HG03439 (cell line): ENCODE measurements at regions not wholly inside any gene's neighbourhood (a gene's known extent, or its start where the extent isn't known, plus 50 kb on each side); places are given as distances from the start of the nearest gene placed in this dataset.
"Not testable (repeated sequence)": the region's sequence is repeated elsewhere in the genome, so short reads cannot be mapped to it uniquely, and the experiment has no call there.

Experiments
- ATAC-seq: cut with Tn5 transposase; IDR thresholded peaks from one replicate; pipeline ENCODE4 v1.9.1; 2021; ENCODE audit warnings: mild to moderate bottlenecking, moderate library complexity; ENCODE audit not compliant: unreplicated experiment

DNA sequence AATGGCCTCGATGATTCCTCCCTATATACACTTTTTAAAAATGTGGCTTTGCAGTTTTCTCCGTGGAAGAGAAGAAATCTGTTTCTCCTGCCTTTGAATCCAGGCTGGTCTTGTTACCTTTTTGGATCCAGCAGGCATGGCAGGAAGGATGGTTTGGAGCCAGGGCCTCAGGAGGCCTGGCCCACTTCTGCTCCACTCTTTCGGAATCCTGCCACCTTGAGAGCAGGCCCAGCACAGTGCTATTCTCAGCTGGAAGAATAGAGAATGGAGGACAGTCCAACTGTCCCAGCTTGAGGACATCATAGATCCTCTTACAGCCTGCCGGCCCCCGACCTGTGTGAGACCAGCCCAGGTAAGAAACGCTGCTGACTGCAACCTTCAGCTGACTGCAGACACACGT lies 421.5 kb downstream of the FUT8 start:
- ATAC-seq, result no peak

- ATAC-seq, result no peak
Measured at GRCh38 chr14:65834812-65835211, 422.3 kb downstream of the FUT8 start.

- ATAC-seq, result no peak
Measured at GRCh38 chr14:65835501-65835900, 423.0 kb downstream of the FUT8 start.

- ATAC-seq, result no peak
Measured at GRCh38 chr14:65838565-65838964, 426.0 kb downstream of the FUT8 start.

DNA sequence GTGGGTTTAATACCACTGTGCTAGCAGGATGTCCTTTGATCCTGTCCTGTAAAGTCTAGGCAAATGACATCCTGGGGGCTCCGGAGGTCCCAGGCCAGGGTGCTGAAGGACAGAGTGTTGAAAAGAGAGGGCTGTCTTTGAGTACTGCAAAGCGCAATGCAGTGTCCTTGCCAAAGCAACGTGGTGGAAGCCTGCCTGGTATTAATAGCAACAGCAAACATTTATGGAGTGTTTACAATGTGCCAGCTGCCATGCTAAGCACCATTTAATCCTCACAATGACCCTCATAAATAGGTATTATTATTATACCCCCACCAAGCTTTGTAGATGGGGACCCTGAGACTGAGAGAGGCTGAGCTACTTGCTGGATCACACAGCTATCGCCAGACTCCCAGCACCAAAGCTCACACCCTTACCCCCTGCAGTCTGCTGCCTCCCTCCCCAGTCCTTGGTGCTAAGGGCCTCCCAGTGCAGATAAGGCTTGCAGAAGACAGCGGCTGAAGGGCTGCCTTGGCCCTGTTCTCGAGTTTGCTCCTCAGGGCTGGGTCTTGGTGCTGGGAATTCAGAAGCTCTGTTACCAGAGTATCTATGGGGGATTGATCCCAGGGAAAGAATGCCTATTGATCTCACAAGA lies 427.7 kb downstream of the FUT8 start:
- ATAC-seq, result no peak

DNA sequence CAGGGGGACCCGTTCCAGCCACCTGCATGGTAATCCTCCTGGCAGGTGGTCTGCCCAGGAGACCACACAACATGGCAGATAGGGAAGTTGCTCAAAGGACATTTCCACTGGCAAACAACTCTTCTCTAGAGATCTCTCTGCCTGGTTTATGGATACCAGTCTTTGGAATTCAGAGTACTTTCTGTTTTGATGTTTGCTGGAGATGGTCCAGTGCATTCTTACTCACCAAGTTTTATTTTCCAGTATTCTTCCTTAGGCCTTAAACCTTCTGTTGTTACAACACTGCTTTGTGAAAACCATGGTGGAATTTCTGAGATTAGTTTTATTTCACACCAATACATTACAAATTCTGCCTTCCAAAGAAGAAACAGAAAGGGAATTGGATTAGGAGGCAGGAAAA lies 428.3 kb downstream of the FUT8 start:
- ATAC-seq, result no peak

DNA sequence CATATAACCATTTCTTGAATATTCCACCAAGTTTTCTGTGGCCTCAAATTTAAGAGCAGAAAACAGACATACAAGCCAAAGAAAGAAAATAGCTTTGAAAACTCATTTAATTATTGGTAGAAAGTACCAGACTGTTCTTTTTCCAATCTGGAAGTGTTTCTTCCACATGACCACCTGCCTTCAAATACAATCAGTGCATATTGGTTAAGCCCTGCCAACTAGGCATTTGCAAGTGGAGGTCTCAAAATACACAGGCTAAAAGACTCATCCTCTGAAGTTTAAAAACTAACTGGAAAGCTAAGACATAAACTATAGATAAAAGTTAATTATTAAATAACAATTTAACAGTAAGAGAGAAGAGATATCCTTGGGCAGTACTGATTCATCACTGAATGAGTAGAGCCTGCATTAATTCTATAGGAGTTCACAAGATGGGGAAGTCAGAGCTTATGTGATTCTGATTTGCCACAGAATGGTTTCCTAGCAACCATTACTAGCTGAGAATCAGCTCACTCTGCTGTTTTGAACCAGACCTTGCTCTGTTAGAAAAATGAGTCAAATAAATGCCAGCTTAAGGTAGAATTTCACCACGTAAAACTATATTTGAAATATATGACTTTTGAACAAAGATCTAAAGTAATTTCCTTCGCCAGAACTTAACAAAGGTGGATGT lies 433.8 kb downstream of the FUT8 start:
- ATAC-seq, result no peak

DNA sequence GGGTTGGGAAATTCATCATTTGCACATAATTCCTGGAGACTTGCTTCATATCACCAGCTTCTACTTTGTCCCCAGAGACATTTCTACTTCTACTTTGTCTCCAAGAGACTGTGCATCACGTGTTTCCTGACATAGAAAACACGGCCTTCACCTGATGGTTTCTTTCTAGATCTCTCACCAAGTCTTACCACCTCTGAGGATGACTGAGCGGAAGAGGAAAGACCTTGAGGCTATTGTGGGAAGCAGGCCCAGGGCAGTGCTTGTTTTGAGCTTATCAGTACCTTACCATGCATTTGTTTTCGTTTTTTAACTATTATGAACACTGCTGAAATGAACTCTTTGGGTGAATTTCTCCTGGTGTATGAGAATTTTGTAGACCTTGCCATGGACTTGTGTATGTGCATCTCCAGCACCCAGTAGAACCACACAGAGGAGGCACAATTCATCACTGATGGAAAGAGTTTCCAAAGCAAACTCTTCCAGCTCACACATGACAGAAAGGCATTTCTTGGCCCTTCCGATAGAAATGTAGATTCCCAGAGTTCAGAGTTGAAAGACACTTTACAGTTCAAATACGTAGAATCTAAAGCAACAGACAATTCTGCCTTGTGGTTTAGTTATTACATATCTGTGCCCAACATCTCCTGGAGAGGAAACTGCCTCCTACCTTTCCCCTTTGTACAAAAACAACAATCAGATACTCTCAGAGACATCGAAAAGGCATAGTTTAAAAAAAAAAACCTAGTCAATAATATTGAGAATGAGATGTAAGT lies 434.7 kb downstream of the FUT8 start:
- no peak for ATAC-seq

DNA sequence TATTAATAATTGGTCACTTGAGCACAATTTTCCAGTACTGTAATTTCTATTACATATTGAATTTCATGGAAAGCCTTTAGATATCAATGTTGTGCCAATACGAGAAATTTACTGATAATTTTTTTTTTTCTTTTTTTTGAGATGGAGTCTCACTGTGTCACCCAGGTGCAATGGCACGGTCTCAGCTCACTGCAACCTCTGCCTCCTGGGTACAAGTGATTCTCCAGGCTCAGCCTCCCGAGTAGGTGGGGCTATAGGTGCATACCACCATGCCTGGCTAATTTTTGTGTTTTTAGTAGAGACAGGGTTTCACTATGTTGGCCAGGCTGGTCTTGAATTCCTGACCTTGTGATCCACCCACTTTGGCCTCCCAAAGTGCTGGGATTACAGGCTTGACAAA lies 435.4 kb downstream of the FUT8 start:
- not testable (repeated sequence) for ATAC-seq

DNA sequence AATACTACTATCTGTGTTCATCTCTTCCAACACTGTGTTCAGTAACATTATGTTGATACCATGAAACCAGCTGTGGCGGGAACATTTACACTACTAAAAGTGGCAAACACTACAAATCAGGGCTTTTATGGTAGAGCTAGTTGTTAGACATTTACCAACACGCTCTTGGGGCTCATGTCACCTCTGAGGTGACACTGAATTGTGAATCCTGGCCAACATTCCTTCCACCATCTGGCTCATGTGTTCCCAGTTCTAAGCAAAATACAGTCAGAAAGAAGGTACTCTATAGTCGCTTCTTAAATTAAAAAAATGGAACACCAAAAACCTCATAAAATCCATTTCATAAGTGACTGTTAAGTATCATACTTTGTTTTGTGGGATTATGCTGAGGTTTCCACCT lies 436.6 kb downstream of the FUT8 start:
- no peak for ATAC-seq

DNA sequence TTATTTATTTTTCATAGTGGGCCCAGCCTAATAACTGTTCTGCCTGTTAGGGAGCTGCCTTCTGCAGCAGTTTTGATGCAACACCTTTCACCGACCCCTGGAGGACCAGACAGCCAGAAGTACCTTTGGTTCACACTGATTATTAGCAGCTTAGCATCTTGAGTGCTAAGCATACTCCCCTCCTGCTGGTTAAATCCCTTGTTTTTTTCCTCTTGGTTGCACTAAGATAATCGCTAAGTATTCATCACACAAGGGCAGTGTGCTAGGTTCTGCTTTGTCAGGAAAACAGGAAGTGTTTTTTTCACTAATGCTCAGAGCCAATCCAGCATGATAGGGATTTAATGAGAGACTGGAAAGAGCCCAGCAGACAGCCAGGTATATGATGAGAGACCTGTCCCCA lies 437.0 kb downstream of the FUT8 start:
- ATAC-seq, result no peak

DNA sequence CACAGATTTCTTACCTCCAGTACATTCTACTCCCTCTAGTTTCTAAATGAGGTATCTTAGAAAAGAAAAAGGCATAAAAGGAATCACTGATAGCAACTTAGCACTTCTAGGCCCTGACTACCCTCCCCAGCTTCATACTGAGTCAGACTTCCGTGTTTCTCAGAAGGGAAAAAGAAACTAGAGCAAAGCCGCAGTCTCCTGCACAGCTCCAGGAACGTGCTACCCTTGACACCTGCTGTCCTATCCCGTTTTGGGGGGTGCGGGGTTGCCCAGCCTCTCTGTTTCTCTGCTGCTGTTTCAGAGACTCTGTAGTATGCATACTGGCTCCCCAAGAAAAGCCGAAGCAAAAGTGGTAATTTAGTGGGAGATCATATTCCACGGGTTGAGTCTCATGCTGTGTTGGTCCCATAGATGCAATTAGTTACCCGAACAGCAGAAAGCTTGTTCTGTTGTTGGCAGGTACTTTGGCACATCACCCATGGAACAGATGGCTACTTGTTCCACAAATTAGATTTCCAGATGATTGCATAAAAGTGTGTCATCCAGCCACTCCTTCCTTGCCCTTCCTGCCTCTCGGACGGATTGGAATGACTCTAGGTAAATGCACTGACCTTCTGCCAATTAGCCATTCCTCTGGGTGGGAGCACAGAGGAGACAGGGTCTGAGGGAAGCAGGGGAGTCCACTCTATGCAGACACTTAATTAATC lies 438.1 kb downstream of the FUT8 start:
- ATAC-seq, result no peak

DNA sequence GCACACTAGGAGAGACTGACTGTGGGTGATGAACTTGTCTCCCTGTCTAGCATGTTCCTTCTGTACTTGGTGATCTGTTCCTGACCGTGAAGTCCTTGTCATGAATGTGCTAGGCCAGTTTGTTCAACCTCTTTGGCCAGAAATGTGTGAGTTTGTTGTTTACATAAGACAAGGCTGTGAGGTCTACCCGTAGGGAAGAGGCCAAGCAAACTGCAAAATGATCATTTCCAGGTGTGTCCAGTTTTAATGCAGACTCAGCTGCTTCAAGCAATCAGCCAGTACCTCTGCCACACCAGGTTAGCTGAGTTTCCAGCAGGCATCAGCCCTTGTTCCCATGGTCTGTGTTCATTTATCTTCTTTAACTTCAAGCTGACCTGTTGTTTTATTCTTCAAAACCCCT lies 440.2 kb downstream of the FUT8 start:
- no peak for ATAC-seq

DNA sequence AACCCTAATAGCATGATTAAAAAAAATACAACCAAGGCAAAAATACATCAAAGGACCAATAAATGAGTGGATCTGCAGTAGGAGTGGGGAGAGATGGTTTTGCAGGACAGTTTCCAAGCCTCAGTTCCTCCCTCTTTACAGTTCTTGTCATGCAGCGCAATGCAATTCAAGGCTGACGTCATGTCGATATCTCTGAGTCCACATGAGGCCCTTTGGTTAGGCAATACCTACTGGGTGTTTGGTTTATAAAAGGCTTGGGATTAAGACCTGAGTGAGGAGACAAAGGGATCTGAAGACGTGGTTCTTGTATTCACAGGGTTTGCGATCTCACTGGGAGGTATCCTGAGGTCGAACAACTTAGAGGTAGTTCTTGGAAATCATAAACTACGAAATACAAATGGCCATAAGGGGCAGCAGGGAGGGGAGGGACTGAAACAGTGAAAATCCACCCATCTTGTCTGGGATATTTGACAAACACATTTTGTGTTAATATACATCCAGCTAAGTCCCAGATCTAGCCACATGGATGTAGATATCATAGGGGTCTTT lies 441.0 kb downstream of the FUT8 start:
- no peak for ATAC-seq

GRCh38 chr14:65854215-65854614 lies 441.7 kb downstream of the FUT8 start:
- no peak for ATAC-seq

DNA sequence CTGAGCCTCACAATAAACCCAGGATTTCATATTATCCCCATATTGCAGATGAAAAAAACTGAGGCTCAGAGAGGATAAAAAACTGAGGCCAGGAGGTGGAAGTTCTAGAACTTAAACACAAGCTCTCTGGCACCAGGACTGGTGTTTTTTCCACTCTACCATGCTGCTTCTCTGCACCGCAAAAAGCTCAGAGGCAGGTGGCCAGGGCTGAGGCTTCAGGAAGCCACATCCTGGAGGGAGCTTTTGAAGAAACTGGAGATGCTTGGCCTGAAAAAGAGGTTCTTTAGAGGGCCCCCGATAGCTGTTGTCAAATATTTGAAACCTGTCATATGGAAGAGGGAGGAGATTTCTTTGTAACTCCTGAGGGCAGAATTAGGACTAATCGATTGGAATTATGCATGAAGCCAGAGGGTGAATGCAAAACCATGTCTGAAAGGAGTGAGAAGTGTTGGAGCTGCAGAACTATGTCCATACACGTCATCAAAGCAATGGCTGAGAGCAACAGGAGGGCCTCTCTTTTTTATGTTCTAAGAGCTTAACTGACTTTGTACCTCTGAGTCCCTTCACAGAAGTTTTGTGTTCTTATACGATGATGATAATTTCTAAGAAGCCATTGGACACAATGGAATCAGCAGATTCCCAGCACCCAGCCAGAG lies 448.6 kb downstream of the FUT8 start:
- ATAC-seq, result no peak

DNA sequence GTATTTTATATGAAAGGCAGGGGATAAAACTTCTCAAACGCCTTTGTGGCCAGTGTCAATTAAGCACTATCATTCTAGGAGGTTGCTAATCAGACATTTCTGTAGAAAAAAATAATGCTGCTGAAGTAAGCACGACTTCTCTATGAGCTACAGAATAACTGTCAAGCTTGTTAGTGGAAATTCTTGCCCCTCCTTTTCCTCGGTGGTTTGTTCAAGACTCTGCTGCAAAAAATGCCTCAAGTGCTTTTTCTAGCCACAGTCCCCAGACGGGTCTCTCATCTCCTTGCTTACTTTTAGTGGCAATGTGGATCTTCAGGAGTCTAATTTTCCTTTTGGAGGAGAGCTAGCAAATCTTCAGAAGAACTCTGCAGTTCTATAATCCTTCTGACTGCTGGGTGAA lies 452.0 kb downstream of the FUT8 start:
- ATAC-seq, result no peak

DNA sequence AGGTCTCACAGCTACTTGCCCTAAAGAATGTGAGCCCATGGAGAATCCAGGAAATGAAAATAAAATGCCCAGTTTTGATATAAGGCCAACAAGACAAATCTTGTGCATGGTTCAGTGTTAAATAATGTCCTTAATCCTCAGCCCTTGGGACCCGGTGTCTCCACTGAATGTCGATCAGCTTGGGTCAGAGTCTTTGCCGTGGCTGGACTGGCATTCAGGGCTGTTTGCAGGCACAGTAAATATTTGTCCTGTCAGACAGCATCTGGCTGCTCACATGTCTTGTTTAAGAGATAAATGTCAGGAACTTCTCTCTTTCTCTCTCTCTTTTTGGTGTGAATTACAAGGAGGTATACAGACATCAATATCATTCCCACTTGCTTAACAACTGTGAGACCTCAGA lies 452.5 kb downstream of the FUT8 start:
- no peak for ATAC-seq

- ATAC-seq, result no peak
Measured at GRCh38 chr14:65866448-65866847, 453.9 kb downstream of the FUT8 start.

DNA sequence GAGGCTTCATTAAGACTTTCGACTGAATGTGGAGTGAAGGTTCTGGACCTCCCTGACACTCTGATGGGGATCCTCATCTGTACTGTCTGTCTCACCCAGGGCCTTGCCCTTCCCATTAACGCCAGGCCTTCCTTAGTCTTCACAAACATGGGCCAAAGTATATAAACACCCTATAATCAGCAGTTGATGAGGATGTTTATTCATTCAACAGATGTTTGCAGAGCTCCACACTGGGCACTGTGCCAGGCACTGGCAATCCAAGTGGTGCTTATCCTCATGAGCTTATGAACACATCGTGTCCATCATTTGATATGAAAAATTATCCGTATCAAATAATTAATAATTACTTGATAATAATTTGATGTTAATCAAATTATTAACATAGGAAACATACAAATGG lies 454.4 kb downstream of the FUT8 start:
- ATAC-seq, result no peak

GRCh38 chr14:65867333-65867732 lies 454.8 kb downstream of the FUT8 start:
- ATAC-seq, result no peak
